Liver (tissue), 3 donors: ENCODE measurements at regions not wholly inside any gene's neighbourhood (a gene's known extent, or its start where the extent isn't known, plus 50 kb on each side); places are given as distances from the start of the nearest gene placed in this dataset.

Experiments used
- EGR1 ChIP-seq, 2 donors: IDR thresholded peaks; 2 replicates each; pipeline ENCODE4 v1.6.1; 2016 to 2018; ENCODE audit warnings: antibody characterized with exemption in 2 of 2, low read depth in 2 of 2
- FOXA1 ChIP-seq: IDR thresholded peaks from 2 replicates; pipeline ENCODE4 v1.6.1; 2016; ENCODE audit warnings: antibody characterized with exemption
- FOXA2 ChIP-seq: IDR thresholded peaks from 2 replicates; pipeline ENCODE4 v1.6.1; 2016; ENCODE audit warnings: antibody characterized with exemption
- GABPA ChIP-seq, 2 donors: IDR thresholded peaks in 1 of 2; conservative IDR thresholded peaks in 1 of 2; 2 replicates each; pipeline ENCODE4 v1.6.1; 2016; ENCODE audit warnings: antibody characterized with exemption in 2 of 2, mild to moderate bottlenecking in 1 of 2, moderate library complexity in 1 of 2
- HNF4A ChIP-seq, 2 donors: conservative IDR thresholded peaks; 2 replicates each; pipeline ENCODE4 v1.6.1; 2016; ENCODE audit warnings: antibody characterized with exemption in 2 of 2, mild to moderate bottlenecking in 2 of 2
- JUND ChIP-seq, 2 donors: IDR thresholded peaks; 2 replicates each; pipeline ENCODE4 v1.6.1; 2016; ENCODE audit warnings: antibody characterized with exemption in 2 of 2
- RAD21 ChIP-seq, 2 donors: IDR thresholded peaks; 2 replicates each; pipeline ENCODE4 v1.6.1; 2016; ENCODE audit warnings: antibody characterized with exemption in 2 of 2, mild to moderate bottlenecking in 2 of 2
- RXRA ChIP-seq, 2 donors: IDR thresholded peaks; 2 replicates each; pipeline ENCODE4 v1.6.1; 2017 to 2018; ENCODE audit warnings: antibody characterized with exemption in 2 of 2, mild to moderate bottlenecking in 1 of 2
- SP1 ChIP-seq: IDR thresholded peaks from 2 replicates; pipeline ENCODE4 v1.6.1; 2018; ENCODE audit warnings: antibody characterized with exemption, mild to moderate bottlenecking
- TAF1 ChIP-seq: conservative IDR thresholded peaks from 2 replicates; pipeline ENCODE4 v1.6.1; 2016; ENCODE audit warnings: antibody characterized with exemption, mild to moderate bottlenecking
- YY1 ChIP-seq: IDR thresholded peaks from 2 replicates; pipeline ENCODE4 v1.6.1; 2016; ENCODE audit warnings: antibody characterized with exemption, mild to moderate bottlenecking
- TF ChIP-seq, protein P1 (sequence below): fragments of 150-350 bp; IDR thresholded peaks from 2 replicates; pipeline ENCODE4 v1.5.1; 2017; ENCODE audit warnings: improper control_type of control experiment, low read depth, low read length; ENCODE audit not compliant: missing input control
- TF ChIP-seq, protein P2 (sequence below): IDR thresholded peaks from 2 replicates; pipeline ENCODE4 v1.6.1; 2016; ENCODE audit warnings: antibody characterized with exemption
- TF ChIP-seq, protein P3 (sequence below): IDR thresholded peaks from 2 replicates; pipeline ENCODE4 v1.6.1; 2016; ENCODE audit warnings: antibody characterized with exemption, mild to moderate bottlenecking
- donor health status: healthy.
- donor health status: healthy.

DNA sequence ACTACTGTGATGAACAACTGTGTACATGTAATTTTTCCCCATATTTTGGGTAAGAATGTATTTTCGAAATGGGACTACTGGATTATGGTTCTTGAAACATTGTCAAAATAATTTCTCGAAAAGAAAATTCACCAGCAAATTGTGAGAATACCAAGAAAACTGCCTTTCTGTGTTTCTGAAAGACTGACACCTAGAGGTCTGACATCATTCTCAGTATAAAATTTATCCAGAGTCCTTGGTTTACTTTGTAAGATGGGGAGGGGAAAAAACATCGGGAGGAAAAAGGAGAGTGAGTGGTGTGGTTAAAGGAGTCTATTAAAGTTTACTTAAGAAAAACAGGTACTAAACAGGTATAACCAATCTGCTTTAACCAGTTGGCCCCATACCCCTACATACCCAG lies 149.2 kb downstream of the CEP120 start:
- TF ChIP-seq, protein P1, sequence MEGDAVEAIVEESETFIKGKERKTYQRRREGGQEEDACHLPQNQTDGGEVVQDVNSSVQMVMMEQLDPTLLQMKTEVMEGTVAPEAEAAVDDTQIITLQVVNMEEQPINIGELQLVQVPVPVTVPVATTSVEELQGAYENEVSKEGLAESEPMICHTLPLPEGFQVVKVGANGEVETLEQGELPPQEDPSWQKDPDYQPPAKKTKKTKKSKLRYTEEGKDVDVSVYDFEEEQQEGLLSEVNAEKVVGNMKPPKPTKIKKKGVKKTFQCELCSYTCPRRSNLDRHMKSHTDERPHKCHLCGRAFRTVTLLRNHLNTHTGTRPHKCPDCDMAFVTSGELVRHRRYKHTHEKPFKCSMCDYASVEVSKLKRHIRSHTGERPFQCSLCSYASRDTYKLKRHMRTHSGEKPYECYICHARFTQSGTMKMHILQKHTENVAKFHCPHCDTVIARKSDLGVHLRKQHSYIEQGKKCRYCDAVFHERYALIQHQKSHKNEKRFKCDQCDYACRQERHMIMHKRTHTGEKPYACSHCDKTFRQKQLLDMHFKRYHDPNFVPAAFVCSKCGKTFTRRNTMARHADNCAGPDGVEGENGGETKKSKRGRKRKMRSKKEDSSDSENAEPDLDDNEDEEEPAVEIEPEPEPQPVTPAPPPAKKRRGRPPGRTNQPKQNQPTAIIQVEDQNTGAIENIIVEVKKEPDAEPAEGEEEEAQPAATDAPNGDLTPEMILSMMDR: no peak
- TF ChIP-seq RXRA (IDR thresholded peaks at IDR 0.05) (no peak), RAD21 (IDR thresholded peaks at IDR 0.05) (peak; percentile 17 to 32), JUND (IDR thresholded peaks at IDR 0.05) (no peak), GABPA (IDR thresholded peaks at IDR 0.05 in 1 of 2, conservative IDR thresholded peaks at IDR 0.05 in 1 of 2) (no peak), YY1 (no peak), SP1 (no peak), TAF1 (no peak), FOXA2 (no peak), EGR1 (IDR thresholded peaks at IDR 0.05; ENCODE audit: low read depth in 2 of 2) (no peak), HNF4A (conservative IDR thresholded peaks at IDR 0.05) (no peak), FOXA1 (no peak)
- TF ChIP-seq, protein P2, sequence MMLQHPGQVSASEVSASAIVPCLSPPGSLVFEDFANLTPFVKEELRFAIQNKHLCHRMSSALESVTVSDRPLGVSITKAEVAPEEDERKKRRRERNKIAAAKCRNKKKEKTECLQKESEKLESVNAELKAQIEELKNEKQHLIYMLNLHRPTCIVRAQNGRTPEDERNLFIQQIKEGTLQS: no peak
- TF ChIP-seq, protein P3, sequence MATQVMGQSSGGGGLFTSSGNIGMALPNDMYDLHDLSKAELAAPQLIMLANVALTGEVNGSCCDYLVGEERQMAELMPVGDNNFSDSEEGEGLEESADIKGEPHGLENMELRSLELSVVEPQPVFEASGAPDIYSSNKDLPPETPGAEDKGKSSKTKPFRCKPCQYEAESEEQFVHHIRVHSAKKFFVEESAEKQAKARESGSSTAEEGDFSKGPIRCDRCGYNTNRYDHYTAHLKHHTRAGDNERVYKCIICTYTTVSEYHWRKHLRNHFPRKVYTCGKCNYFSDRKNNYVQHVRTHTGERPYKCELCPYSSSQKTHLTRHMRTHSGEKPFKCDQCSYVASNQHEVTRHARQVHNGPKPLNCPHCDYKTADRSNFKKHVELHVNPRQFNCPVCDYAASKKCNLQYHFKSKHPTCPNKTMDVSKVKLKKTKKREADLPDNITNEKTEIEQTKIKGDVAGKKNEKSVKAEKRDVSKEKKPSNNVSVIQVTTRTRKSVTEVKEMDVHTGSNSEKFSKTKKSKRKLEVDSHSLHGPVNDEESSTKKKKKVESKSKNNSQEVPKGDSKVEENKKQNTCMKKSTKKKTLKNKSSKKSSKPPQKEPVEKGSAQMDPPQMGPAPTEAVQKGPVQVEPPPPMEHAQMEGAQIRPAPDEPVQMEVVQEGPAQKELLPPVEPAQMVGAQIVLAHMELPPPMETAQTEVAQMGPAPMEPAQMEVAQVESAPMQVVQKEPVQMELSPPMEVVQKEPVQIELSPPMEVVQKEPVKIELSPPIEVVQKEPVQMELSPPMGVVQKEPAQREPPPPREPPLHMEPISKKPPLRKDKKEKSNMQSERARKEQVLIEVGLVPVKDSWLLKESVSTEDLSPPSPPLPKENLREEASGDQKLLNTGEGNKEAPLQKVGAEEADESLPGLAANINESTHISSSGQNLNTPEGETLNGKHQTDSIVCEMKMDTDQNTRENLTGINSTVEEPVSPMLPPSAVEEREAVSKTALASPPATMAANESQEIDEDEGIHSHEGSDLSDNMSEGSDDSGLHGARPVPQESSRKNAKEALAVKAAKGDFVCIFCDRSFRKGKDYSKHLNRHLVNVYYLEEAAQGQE: no peak
